ENCODE measurements at regions not wholly inside any gene's neighbourhood (a gene's known extent, or its start where the extent isn't known, plus 50 kb on each side); places are given as distances from the start of the nearest gene placed in this dataset.

GRCh38 chr12:13597837-13598236 is 383.6 kb downstream of the GRIN2B start:
- DNase-seq (ENCODE audit: low read depth in 2 of 3, low spot score in 2 of 3): no peak

GRCh38 chr12:13597166-13597565 is 384.2 kb downstream of the GRIN2B start:
- DNase-seq (ENCODE audit: low read depth in 2 of 3, low spot score in 2 of 3): no peak

- DNase-seq (ENCODE audit: low read depth in 2 of 3, low spot score in 2 of 3): no peak
Observed at GRCh38 chr12:13596714-13597113, 384.7 kb downstream of the GRIN2B start.

GRCh38 chr12:13595536-13596443 is 385.6 kb downstream of the GRIN2B start:
- no peak for DNase-seq (ENCODE audit: low read depth in 2 of 3, low spot score in 2 of 3)

GRCh38 chr12:13594731-13595514 is 386.5 kb downstream of the GRIN2B start:
- DNase-seq (ENCODE audit: low read depth in 2 of 3, low spot score in 2 of 3): no peak

GRCh38 chr12:13592063-13592942 is 389.1 kb downstream of the GRIN2B start:
- no peak for DNase-seq (ENCODE audit: low read depth in 2 of 3, low spot score in 2 of 3)

- no peak for DNase-seq (ENCODE audit: low read depth in 2 of 3, low spot score in 2 of 3)
Observed at GRCh38 chr12:13591488-13591887, 389.9 kb downstream of the GRIN2B start.

GRCh38 chr12:13591059-13591458 is 390.3 kb downstream of the GRIN2B start:
- DNase-seq (ENCODE audit: low read depth in 2 of 3, low spot score in 2 of 3): no peak

GRCh38 chr12:13588574-13588973 is 392.0 kb downstream of the EMP1 start:
- DNase-seq (ENCODE audit: low read depth in 2 of 3, low spot score in 2 of 3): no peak

GRCh38 chr12:13587721-13588390 is 391.3 kb downstream of the EMP1 start:
- DNase-seq (ENCODE audit: low read depth in 2 of 3, low spot score in 2 of 3): no peak

GRCh38 chr12:13586361-13586760 is 389.8 kb downstream of the EMP1 start:
- no peak for DNase-seq (ENCODE audit: low read depth in 2 of 3, low spot score in 2 of 3)

GRCh38 chr12:13584541-13584940 is 388.0 kb downstream of the EMP1 start:
- no peak for DNase-seq (ENCODE audit: low read depth in 2 of 3, low spot score in 2 of 3)

GRCh38 chr12:13583630-13584029 is 387.1 kb downstream of the EMP1 start:
- no peak for DNase-seq (ENCODE audit: low read depth in 2 of 3, low spot score in 2 of 3)

GRCh38 chr12:13582421-13582820 is 385.9 kb downstream of the EMP1 start:
- DNase-seq (ENCODE audit: low read depth in 2 of 3, low spot score in 2 of 3): no peak

- no peak for DNase-seq (ENCODE audit: low read depth in 2 of 3, low spot score in 2 of 3)
Observed at GRCh38 chr12:13581031-13581430, 384.5 kb downstream of the EMP1 start.

- DNase-seq (ENCODE audit: low read depth in 2 of 3, low spot score in 2 of 3): no peak
Observed at GRCh38 chr12:13580206-13580605, 383.7 kb downstream of the EMP1 start.

GRCh38 chr12:13576935-13577500 is 380.5 kb downstream of the EMP1 start:
- DNase-seq (ENCODE audit: low read depth in 2 of 3, low spot score in 2 of 3): no peak

- DNase-seq (ENCODE audit: low read depth in 2 of 3, low spot score in 2 of 3): no peak
Observed at GRCh38 chr12:13573698-13574321, 377.3 kb downstream of the EMP1 start.

GRCh38 chr12:13571035-13571434 is 374.5 kb downstream of the EMP1 start:
- no peak for DNase-seq (ENCODE audit: low read depth in 2 of 3, low spot score in 2 of 3)
